ENCODE measurements at regions not wholly inside any gene's neighbourhood (a gene's known extent, or its start where the extent isn't known, plus 50 kb on each side); places are given as distances from the start of the nearest gene placed in this dataset.

DNA sequence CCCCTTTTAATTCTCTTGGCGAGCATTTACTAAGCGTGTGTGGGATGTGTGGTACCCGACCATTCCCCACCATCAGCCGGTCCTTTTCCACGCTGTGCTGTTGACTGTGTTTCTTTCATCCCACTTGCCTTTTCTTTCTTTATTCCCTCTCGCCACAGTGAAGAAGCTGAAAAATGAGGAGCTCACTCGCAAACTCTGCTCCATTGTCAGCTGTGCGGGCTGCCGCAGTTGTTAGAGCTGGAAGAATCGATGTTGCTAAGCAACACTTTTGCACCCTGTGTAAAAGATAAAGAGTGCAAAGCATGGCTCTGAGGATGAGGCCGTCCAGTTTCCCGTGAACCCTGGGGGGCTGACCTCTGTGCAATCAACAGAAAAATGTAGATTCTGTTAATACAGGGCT lies 203.1 kb upstream of the NEBL start:
- H3K4me2 ChIP-seq (ENCODE audit: low read length) = peak overlapping the region; percentile 48
- no peaks in the 10 kb centered on the region for H3K36me3 ChIP-seq (ENCODE audit: insufficient read depth, low read length)
- H3K9ac ChIP-seq (ENCODE audit: low read depth, low read length) = no peak overlapping the region
- H3K27me3 ChIP-seq (ENCODE audit: control insufficient read depth, insufficient read depth, low read length) = no peaks in the 10 kb centered on the region
- peaks cover 21% of the 10 kb centered on the region for H3K4me1 ChIP-seq (ENCODE audit: control insufficient read depth, insufficient read depth, low read length)
- no peak overlapping the region for H3K4me3 ChIP-seq (ENCODE audit: low read length)
- H3K9me3 ChIP-seq (replicated peaks; ENCODE audit: low read length) = no peaks in the 10 kb centered on the region

DNA sequence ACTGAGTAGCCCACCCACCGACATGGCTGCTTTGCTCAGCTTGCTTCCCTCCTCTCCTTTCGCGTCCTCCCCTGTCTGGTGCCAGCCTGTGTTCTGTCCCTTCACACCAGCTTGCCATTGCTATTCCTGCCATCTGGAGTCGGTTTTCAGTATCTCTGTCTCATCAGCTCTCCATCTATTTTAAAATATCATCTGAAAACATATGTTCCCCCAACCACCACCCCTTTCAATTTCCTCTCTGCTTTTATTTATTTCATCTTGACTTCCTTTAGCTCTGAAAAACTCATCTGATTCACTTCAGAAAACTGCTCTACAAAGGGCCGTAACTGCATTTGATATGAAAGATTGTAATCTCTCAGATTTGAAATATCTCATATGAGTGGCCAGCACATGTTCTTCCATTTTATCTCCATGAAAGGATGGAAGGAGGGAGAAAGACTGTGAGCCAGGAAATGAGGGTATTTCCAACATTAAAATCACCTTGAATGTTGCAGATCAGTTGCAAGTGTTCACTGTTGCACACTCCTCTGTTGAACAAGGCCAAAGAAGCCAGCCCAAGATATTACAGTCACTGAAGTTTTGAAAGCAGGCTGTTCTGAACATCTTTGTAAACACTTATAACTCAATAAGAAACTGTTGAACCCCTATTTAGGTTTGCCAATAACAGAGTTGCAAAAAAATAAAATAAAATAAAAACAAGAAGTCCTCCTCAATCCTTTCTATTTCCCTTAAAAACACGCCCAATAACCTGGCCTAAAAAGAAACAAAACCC lies 202.4 kb upstream of the NEBL start:
- no peaks in the 10 kb centered on the region for H3K27me3 ChIP-seq (ENCODE audit: control insufficient read depth, insufficient read depth, low read length)
- H3K4me3 ChIP-seq (ENCODE audit: low read length) = no peak overlapping the region
- H3K4me1 ChIP-seq (ENCODE audit: control insufficient read depth, insufficient read depth, low read length) = peaks cover 21% of the 10 kb centered on the region
- no peak overlapping the region for H3K4me2 ChIP-seq (ENCODE audit: low read length)
- H3K9me3 ChIP-seq (replicated peaks; ENCODE audit: low read length) = no peaks in the 10 kb centered on the region
- H3K36me3 ChIP-seq (ENCODE audit: insufficient read depth, low read length) = no peaks in the 10 kb centered on the region
- H3K9ac ChIP-seq (ENCODE audit: low read depth, low read length) = no peak overlapping the region

- H3K4me2 ChIP-seq (ENCODE audit: low read length) = no peak overlapping the region
- peaks cover 28% of the 10 kb centered on the region for H3K4me1 ChIP-seq (ENCODE audit: control insufficient read depth, insufficient read depth, low read length)
These were observed 200.8 kb upstream of the NEBL start for GRCh38 chr10:21097926-21098355.

DNA sequence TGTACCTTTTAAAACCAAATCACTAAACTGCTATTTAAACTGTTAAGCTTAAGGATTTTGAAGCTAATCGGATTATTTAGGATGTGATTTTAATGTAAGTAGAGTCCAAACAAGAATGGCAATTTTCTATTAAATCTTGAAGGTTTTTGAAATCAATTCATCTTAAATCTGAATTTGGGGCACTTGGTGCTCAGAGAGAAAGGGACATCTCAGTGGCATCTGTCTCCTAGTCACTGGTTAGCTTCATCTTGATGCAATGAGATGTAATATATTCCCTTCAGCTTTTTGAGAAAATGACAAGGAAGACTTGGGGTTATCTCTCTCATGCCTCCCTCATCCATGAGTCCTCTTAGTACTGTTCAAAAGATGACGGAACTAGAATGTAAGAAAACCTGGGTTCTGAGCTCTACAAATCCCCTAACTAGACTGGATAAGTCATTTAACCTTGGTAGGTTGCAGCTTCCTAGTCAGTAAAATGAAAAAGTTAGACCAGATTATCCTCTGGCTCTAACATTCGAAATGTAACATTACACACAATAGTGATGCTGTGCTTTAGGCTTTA lies 198.5 kb upstream of the NEBL start:
- no peak overlapping the region for H3K9ac ChIP-seq (ENCODE audit: low read depth, low read length)
- H3K4me2 ChIP-seq (ENCODE audit: low read length) = no peak overlapping the region
- no peak overlapping the region for H3K4me3 ChIP-seq (ENCODE audit: low read length)
- H3K4me1 ChIP-seq (ENCODE audit: control insufficient read depth, insufficient read depth, low read length) = peaks cover 20% of the 10 kb centered on the region
- H3K9me3 ChIP-seq (replicated peaks; ENCODE audit: low read length) = no peaks in the 10 kb centered on the region
- H3K27me3 ChIP-seq (ENCODE audit: control insufficient read depth, insufficient read depth, low read length) = no peaks in the 10 kb centered on the region
- no peaks in the 10 kb centered on the region for H3K36me3 ChIP-seq (ENCODE audit: insufficient read depth, low read length)

More at GRCh38 chr10:21097926-21098355, 200.8 kb upstream of the NEBL start:
- H3K4me3 ChIP-seq (ENCODE audit: low read length) = no peak overlapping the region
- no peaks in the 10 kb centered on the region for H3K9me3 ChIP-seq (replicated peaks; ENCODE audit: low read length)
- no peaks in the 10 kb centered on the region for H3K36me3 ChIP-seq (ENCODE audit: insufficient read depth, low read length)
- H3K27me3 ChIP-seq (ENCODE audit: control insufficient read depth, insufficient read depth, low read length) = no peaks in the 10 kb centered on the region
- no peak overlapping the region for H3K9ac ChIP-seq (ENCODE audit: low read depth, low read length)

- H3K36me3 ChIP-seq (ENCODE audit: insufficient read depth, low read length) = no peaks in the 10 kb centered on the region
These were observed 198.0 kb upstream of the NEBL start for GRCh38 chr10:21095073-21095472.

DNA sequence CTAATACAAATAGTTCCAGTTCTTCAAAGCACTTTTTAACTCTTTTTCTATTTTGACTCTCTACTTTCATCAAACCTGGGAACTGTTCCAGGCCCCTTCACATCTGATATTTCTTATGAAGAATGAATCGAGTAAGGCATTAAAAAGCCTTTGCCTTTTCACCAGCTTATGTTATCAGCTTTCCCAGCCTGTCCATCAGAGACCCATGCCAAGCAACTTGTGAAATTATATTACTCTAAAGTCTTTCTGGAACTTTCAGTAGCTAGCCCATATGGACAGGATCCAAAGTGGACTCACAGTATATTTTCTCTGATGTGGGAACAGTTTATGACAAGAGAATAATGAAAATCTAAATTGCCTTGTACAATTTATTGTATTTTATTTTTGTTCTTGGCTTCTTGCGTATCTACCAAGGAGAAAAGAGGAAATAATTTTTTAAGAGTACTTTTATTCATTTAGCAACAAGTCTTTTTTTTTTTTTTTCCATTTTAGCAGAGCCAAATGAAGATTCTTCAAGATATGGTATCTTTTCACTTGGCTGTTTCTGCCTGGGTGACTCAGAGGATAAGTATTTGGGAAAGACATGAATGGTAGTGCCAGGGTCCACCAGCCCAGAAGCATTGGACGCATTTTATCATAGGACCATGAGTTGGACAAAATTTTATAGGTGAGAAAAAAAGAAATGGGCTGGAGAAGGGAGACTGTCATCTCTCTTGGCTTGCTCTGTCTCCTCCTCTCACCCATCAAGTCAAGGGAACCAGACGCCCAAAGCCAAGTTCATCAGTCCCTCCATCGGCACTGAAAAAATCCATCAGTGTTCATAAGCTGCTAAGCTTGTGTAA lies 195.8 kb upstream of the NEBL start:
- H3K36me3 ChIP-seq (ENCODE audit: insufficient read depth, low read length) = no peaks in the 10 kb centered on the region
- peaks cover 15% of the 10 kb centered on the region for H3K4me1 ChIP-seq (ENCODE audit: control insufficient read depth, insufficient read depth, low read length)
- H3K4me3 ChIP-seq (ENCODE audit: low read length) = no peak overlapping the region
- no peaks in the 10 kb centered on the region for H3K27me3 ChIP-seq (ENCODE audit: control insufficient read depth, insufficient read depth, low read length)
- no peaks in the 10 kb centered on the region for H3K9me3 ChIP-seq (replicated peaks; ENCODE audit: low read length)
- no peak overlapping the region for H3K4me2 ChIP-seq (ENCODE audit: low read length)
- H3K9ac ChIP-seq (ENCODE audit: low read depth, low read length) = no peak overlapping the region

More at GRCh38 chr10:21095073-21095472, 198.0 kb upstream of the NEBL start:
- Histone ChIP-seq H3K9me3 (replicated peaks; ENCODE audit: low read length) (no peaks in the 10 kb centered on the region), H3K9ac (ENCODE audit: low read depth, low read length) (no peak overlapping the region), H3K4me3 (ENCODE audit: low read length) (no peak overlapping the region), H3K4me2 (ENCODE audit: low read length) (no peak overlapping the region), H3K4me1 (ENCODE audit: control insufficient read depth, insufficient read depth, low read length) (peaks cover 15% of the 10 kb centered on the region), H3K27me3 (ENCODE audit: control insufficient read depth, insufficient read depth, low read length) (no peaks in the 10 kb centered on the region)

- Histone ChIP-seq H3K9ac (ENCODE audit: low read depth, low read length) (no peak overlapping the region), H3K9me3 (replicated peaks; ENCODE audit: low read length) (no peaks in the 10 kb centered on the region), H3K27me3 (ENCODE audit: control insufficient read depth, insufficient read depth, low read length) (no peaks in the 10 kb centered on the region), H3K36me3 (ENCODE audit: insufficient read depth, low read length) (no peaks in the 10 kb centered on the region), H3K4me1 (ENCODE audit: control insufficient read depth, insufficient read depth, low read length) (peaks cover 11% of the 10 kb centered on the region), H3K4me2 (ENCODE audit: low read length) (no peak overlapping the region), H3K4me3 (ENCODE audit: low read length) (no peak overlapping the region)
These were observed 193.5 kb upstream of the NEBL start for GRCh38 chr10:21090609-21091082.

DNA sequence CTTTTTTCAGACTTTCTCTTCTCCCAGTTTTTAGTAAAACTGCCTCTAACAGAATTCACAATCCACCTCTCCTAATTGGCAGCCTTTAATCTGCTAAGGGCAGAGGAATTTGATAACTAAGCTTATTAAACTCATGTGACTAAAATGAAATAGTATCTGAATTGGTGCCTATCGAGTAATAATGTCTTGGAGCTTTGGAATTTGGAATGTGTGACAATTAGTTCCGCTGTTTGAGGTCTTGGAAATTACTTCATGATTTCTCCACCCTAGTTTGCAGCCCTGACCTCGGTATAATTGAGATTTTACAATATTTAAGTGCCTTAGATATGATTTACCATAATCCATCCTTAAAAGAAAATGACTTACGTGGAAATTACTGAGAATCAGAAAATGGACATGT lies 190.4 kb upstream of the NEBL start:
- no peak overlapping the region for H3K4me3 ChIP-seq (ENCODE audit: low read length)
- H3K27me3 ChIP-seq (ENCODE audit: control insufficient read depth, insufficient read depth, low read length) = no peaks in the 10 kb centered on the region
- no peaks in the 10 kb centered on the region for H3K4me1 ChIP-seq (ENCODE audit: control insufficient read depth, insufficient read depth, low read length)
- H3K4me2 ChIP-seq (ENCODE audit: low read length) = no peak overlapping the region
- no peaks in the 10 kb centered on the region for H3K36me3 ChIP-seq (ENCODE audit: insufficient read depth, low read length)
- no peaks in the 10 kb centered on the region for H3K9me3 ChIP-seq (replicated peaks; ENCODE audit: low read length)
- no peak overlapping the region for H3K9ac ChIP-seq (ENCODE audit: low read depth, low read length)

- no peaks in the 10 kb centered on the region for H3K27me3 ChIP-seq (ENCODE audit: control insufficient read depth, insufficient read depth, low read length)
- no peaks in the 10 kb centered on the region for H3K9me3 ChIP-seq (replicated peaks; ENCODE audit: low read length)
- no peak overlapping the region for H3K4me2 ChIP-seq (ENCODE audit: low read length)
- H3K4me3 ChIP-seq (ENCODE audit: low read length) = no peak overlapping the region
- H3K36me3 ChIP-seq (ENCODE audit: insufficient read depth, low read length) = no peaks in the 10 kb centered on the region
- H3K4me1 ChIP-seq (ENCODE audit: control insufficient read depth, insufficient read depth, low read length) = peaks cover 12% of the 10 kb centered on the region
- no peak overlapping the region for H3K9ac ChIP-seq (ENCODE audit: low read depth, low read length)
These were observed 187.6 kb upstream of the NEBL start for GRCh38 chr10:21084700-21085099.

DNA sequence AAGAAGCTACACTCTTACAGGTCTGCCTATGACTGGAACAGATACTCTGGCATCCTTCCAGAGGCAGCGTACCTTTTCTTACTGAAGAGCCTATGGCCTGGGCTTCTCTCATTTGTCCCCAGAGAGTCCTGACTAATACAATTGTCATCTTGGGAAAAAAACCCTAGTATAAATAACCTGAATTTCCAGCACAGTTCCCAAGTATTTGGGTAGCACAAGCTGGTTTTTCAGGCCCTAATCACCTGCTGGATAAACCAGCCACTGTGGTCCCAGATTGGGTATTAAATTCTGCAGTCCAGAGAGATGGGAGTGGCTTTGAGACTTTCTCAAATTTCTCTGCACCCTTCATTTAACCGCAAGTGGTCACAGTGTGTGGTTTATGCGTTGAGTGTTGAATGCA lies 186.8 kb upstream of the NEBL start:
- Histone ChIP-seq H3K27me3 (ENCODE audit: control insufficient read depth, insufficient read depth, low read length) (no peaks in the 10 kb centered on the region), H3K9me3 (replicated peaks; ENCODE audit: low read length) (no peaks in the 10 kb centered on the region), H3K9ac (ENCODE audit: low read depth, low read length) (no peak overlapping the region), H3K4me1 (ENCODE audit: control insufficient read depth, insufficient read depth, low read length) (peaks cover 13% of the 10 kb centered on the region), H3K36me3 (ENCODE audit: insufficient read depth, low read length) (no peaks in the 10 kb centered on the region), H3K4me2 (ENCODE audit: low read length) (no peak overlapping the region), H3K4me3 (ENCODE audit: low read length) (no peak overlapping the region)

DNA sequence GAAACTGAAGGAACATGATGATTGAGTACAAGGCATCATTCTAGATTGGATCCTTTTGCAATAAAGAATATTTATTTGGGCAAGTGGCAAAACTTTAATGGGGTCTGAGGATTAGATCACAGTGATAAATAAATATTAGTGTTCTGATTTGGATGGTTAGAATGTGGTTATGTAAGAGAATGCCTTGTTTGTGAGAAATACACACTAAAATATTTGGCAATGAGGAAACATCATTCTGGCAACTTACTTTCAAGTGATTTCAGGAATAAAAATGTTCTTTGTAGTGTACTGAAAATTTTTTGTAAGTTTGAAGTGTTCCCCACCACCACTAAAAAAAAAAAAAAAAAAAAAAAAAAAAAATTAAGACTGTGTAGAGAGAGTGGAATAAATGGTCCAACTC lies 185.1 kb upstream of the NEBL start:
- no peak overlapping the region for H3K9ac ChIP-seq (ENCODE audit: low read depth, low read length)
- H3K4me1 ChIP-seq (ENCODE audit: control insufficient read depth, insufficient read depth, low read length) = peaks cover 13% of the 10 kb centered on the region
- no peaks in the 10 kb centered on the region for H3K36me3 ChIP-seq (ENCODE audit: insufficient read depth, low read length)
- H3K4me3 ChIP-seq (ENCODE audit: low read length) = no peak overlapping the region
- H3K9me3 ChIP-seq (replicated peaks; ENCODE audit: low read length) = no peaks in the 10 kb centered on the region
- no peak overlapping the region for H3K4me2 ChIP-seq (ENCODE audit: low read length)
- H3K27me3 ChIP-seq (ENCODE audit: control insufficient read depth, insufficient read depth, low read length) = peaks cover 3% of the 10 kb centered on the region
